ENCODE measurements at regions not wholly inside any gene's neighbourhood (a gene's known extent, or its start where the extent isn't known, plus 50 kb on each side); places are given as distances from the start of the nearest gene placed in this dataset.

GRCh38 chr17:45690625-45691275 is 93.4 kb upstream of the CRHR1 start:
- TF ChIP-seq EZH2phosphoT487 (IDR thresholded peaks at IDR 0.05; ENCODE audit: low read length) (no peak), CTCF (IDR thresholded peaks at IDR 0.05; ENCODE audit: low read length) (no peak), EZH2 (optimal IDR thresholded peaks at IDR 0.05; ENCODE audit: low read depth, low read length) (no peak)

Measured in MM.1S (cell line).